Skeletal muscle satellite cell (primary cell): ENCODE measurements at regions not wholly inside any gene's neighbourhood (a gene's known extent, or its start where the extent isn't known, plus 50 kb on each side); places are given as distances from the start of the nearest gene placed in this dataset.

Experiments
- H3K27me3 ChIP-seq: 2 replicates; pipeline ENCODE4 v1.7.0; 2013; ENCODE audit warnings: low read length; ENCODE audit not compliant: control insufficient read depth, insufficient read depth
- H3K36me3 ChIP-seq: 2 replicates; pipeline ENCODE4 v1.7.0; 2013; ENCODE audit warnings: mild to moderate bottlenecking, control low read depth, low read length; ENCODE audit not compliant: insufficient read depth
- H3K4me1 ChIP-seq: 2 replicates; pipeline ENCODE4 v1.7.0; 2013; ENCODE audit warnings: low read length; ENCODE audit not compliant: control insufficient read depth, insufficient read depth
- H3K4me2 ChIP-seq: 2 replicates; pipeline ENCODE4 v1.7.0; 2013; ENCODE audit warnings: mild to moderate bottlenecking, low read length
- H3K4me3 ChIP-seq: 2 replicates; pipeline ENCODE4 v1.7.0; 2013; ENCODE audit warnings: low read length
- H3K9ac ChIP-seq: 2 replicates; pipeline ENCODE4 v1.7.0; 2013; ENCODE audit warnings: mild to moderate bottlenecking, low read depth, low read length, moderate library complexity
- H3K9me3 ChIP-seq: replicated peaks from 2 replicates; pipeline ENCODE4 v1.7.0; 2013; ENCODE audit warnings: mild to moderate bottlenecking, control low read depth, low read length

DNA sequence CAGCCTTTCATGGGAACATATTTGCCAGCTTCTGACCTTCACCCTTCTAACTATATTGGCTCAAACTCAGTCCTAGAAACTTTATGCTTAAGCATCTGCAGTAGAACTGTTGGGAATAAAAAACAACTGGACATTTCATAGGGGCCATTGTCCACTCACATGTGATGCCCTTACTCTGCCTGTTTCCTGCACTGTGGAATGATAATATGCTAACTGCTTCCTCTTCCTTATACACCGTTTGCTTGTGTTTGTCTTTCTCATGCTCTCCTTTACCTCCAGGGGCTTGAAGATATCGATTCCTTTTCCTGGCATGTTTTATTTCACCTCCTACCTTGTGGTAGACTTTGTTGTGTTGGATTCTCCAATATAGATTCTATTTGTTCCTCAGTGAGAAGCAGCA is 333.0 kb upstream of the DDI1 start:
- H3K9me3 ChIP-seq, result no peaks in the 10 kb centered on the region
- no peaks in the 10 kb centered on the region for H3K27me3 ChIP-seq
- no peak overlapping the region for H3K9ac ChIP-seq
- no peak overlapping the region for H3K4me2 ChIP-seq
- H3K4me1 ChIP-seq, result peaks cover 17% of the 10 kb centered on the region
- no peaks in the 10 kb centered on the region for H3K36me3 ChIP-seq
- no peak overlapping the region for H3K4me3 ChIP-seq

DNA sequence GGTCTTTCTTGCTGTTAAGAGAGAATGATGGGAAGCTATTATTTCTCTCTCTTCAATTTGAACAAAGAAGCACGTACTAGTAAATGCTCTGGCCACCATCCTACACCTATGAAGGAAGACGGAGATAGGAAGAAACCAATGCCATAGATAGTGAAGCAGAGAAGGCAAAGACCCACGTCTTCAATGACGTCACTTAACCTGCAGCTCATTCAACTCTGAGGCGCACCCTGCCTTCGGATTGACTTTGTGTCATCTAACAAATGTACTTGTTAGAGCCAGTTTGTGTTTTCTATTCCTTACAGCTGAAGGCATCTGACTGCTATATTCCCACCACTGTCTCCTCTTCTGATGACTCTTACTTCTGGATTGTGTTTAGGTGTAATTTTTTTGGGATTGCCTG is 332.5 kb upstream of the DDI1 start:
- Histone ChIP-seq H3K4me1 (peaks cover 17% of the 10 kb centered on the region), H3K4me3 (no peak overlapping the region), H3K36me3 (no peaks in the 10 kb centered on the region), H3K4me2 (no peak overlapping the region), H3K9me3 (no peaks in the 10 kb centered on the region), H3K9ac (no peak overlapping the region), H3K27me3 (no peaks in the 10 kb centered on the region)

DNA sequence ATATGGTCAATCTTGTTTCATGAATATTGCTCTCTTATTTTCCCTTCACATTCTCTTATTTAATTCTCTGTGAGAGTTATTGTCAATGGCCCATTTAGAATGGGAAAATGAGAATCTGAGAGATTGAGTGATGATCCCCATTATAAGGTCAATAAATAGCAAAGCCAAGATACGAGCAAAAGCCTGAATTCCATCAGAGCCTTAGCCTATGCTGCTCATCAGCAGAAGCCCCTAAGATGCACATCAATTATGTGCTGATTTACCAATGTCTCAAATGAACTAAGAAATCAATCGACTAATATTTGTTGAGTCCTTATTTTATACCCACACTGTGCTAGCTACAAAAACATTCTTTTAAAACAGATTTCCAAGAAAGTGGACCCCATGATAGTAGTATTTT is 330.8 kb upstream of the DDI1 start:
- H3K9ac ChIP-seq, result no peak overlapping the region
- H3K4me3 ChIP-seq, result no peak overlapping the region
- H3K4me2 ChIP-seq, result no peak overlapping the region
- peaks cover 9% of the 10 kb centered on the region for H3K4me1 ChIP-seq
- no peaks in the 10 kb centered on the region for H3K27me3 ChIP-seq
- H3K9me3 ChIP-seq, result no peaks in the 10 kb centered on the region
- no peaks in the 10 kb centered on the region for H3K36me3 ChIP-seq

DNA sequence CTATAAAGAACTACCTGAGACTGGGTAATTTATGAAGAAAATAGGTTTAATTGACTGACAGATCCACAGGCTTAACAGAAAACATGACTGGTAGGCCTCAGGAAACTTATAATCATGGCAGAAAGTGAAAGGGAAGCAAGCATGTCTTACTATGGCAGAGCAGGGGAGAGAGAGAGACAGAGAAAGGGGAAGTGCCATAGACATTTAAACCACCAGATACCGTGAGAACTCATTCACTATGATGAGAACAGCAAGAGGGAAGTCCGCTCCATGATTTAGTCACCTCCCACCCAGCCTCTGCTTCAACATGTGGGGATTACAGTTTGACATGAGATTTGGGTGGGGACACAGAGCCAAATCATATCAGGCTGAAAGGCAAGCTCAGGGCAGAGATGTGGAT is 327.1 kb upstream of the DDI1 start:
- no peaks in the 10 kb centered on the region for H3K27me3 ChIP-seq
- H3K36me3 ChIP-seq, result no peaks in the 10 kb centered on the region
- no peak overlapping the region for H3K4me3 ChIP-seq
- peaks cover 6% of the 10 kb centered on the region for H3K4me1 ChIP-seq
- H3K4me2 ChIP-seq, result no peak overlapping the region
- no peaks in the 10 kb centered on the region for H3K9me3 ChIP-seq
- H3K9ac ChIP-seq, result no peak overlapping the region

DNA sequence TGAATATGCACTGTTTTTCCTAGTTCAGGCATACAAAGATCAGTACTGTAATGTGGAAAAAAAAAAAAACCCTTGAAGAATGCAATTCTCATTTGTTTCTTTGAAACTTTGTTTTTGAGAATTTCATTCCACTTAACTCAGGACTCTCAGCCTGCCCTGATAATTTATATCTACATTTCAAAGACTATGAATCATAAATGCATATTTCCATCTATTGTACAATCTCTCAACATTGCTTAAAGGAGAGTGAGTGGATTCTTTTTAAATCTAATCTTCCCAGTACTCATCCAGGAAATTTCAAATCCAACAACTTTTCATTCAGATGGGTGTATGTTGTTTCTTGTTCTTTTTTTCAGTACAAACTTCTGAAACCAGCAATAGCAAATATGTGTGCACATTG is 322.2 kb upstream of the DDI1 start:
- Histone ChIP-seq H3K9me3 (no peaks in the 10 kb centered on the region), H3K4me3 (no peak overlapping the region), H3K4me2 (peak overlapping the region; percentile 36), H3K27me3 (no peaks in the 10 kb centered on the region), H3K4me1 (peaks cover 11% of the 10 kb centered on the region), H3K9ac (peak overlapping the region; percentile 6), H3K36me3 (no peaks in the 10 kb centered on the region)

DNA sequence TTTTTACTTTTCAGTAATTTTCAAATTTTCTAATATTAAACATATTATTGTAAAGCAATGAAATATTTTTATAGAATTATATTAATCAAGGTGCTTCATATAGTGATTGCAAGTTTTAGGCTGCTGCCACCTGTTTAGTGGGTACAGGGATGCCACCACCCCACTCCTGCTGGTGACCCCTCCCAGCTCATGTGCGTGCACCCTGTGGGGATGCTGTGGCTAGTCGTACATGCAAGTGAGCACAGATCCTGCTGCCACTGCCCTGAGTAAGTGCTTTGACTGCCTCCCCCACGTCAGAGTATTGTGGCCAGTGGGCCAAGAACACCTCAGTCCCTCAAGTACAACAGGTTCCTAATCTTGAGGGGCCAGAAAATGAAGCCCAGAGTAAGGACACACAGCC is 320.1 kb upstream of the DDI1 start:
- H3K4me3 ChIP-seq, result no peak overlapping the region
- no peaks in the 10 kb centered on the region for H3K9me3 ChIP-seq
- no peaks in the 10 kb centered on the region for H3K36me3 ChIP-seq
- no peak overlapping the region for H3K9ac ChIP-seq
- no peaks in the 10 kb centered on the region for H3K27me3 ChIP-seq
- H3K4me1 ChIP-seq, result peaks cover 11% of the 10 kb centered on the region
- H3K4me2 ChIP-seq, result no peak overlapping the region

DNA sequence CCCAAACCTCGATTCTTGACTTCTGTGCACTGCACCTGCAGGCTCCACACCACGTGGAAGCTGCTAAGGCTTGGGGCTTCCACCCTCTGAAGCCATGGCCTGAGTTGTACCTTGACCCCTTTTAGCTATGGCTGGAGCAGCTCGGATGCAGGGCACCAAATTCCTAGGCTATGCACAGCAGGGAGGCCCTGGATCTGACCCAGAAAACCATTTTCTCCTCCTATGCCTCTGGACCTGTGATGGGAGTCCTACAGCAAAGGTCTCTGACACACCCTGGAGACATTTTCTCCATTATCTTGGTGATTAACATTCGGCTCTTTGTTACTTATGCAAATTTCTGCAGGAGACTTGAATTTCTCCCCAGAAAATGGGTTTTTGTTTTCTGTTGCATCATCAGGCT is 309.2 kb upstream of the DDI1 start:
- no peak overlapping the region for H3K4me3 ChIP-seq
- no peaks in the 10 kb centered on the region for H3K36me3 ChIP-seq
- no peaks in the 10 kb centered on the region for H3K27me3 ChIP-seq
- no peak overlapping the region for H3K4me2 ChIP-seq
- H3K9ac ChIP-seq, result no peak overlapping the region
- no peaks in the 10 kb centered on the region for H3K9me3 ChIP-seq
- peaks cover 5% of the 10 kb centered on the region for H3K4me1 ChIP-seq

DNA sequence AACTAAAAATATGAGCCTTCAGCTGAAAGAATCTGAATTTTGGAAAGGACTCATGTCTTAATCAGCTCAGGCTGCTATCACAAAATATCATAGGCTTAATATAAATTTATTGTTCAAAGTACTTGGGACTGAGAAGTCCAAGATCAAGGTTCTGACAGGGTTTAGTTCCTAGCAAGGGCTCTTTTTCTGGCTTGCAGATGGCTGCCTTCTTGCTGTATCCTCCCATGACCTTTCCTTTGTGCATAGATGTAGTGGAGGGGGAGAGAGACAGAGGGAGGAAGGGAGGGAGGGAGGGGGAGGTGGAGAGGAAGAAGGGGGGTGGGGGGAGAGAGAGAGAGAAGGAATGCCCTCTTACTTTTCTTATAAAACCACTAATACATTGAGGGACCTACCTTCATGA is 306.8 kb upstream of the DDI1 start:
- Histone ChIP-seq H3K9me3 (no peaks in the 10 kb centered on the region), H3K4me1 (peaks cover 5% of the 10 kb centered on the region), H3K9ac (no peak overlapping the region), H3K4me3 (no peak overlapping the region), H3K4me2 (no peak overlapping the region), H3K36me3 (no peaks in the 10 kb centered on the region), H3K27me3 (no peaks in the 10 kb centered on the region)

DNA sequence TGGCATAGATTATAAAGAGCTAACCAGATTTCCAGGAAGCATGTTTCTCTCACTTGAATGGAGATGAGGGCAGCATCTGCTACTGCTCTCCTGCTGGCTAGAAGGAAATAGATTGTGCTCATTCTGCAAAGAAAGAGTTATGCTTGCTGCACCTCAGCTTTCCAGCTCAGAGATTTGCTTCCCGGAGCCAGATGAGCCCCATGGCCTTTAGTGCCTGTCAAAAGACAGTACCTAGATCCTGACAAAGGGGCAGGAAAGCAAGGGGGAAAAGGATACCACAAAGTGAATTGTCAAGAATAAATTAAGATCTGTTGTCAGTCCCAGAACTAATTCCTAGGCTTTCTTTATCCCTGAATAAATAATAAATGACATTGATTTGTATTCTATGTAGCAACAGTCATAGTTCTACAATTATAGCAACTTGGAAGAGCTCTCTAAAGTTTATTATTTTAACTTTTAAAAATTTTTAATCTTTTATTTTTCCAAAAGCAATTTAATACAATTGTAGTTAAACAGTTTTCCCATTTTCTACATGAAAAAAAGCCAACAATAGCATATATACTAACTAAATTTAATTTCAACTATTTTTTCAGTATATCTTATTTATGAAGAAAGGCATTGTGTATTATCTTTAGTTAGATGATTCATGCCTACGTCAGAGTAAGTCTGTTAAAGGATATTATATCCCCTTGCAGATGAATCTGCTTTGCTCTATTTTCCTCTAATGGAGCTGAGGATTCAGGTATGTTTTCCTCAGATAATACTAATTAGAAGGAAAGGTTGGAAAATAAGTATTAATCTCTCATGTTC is 306.1 kb upstream of the DDI1 start:
- Histone ChIP-seq H3K9ac (no peak overlapping the region), H3K9me3 (no peaks in the 10 kb centered on the region), H3K4me3 (no peak overlapping the region), H3K4me2 (no peak overlapping the region), H3K27me3 (no peaks in the 10 kb centered on the region), H3K36me3 (no peaks in the 10 kb centered on the region), H3K4me1 (peaks cover 5% of the 10 kb centered on the region)

DNA sequence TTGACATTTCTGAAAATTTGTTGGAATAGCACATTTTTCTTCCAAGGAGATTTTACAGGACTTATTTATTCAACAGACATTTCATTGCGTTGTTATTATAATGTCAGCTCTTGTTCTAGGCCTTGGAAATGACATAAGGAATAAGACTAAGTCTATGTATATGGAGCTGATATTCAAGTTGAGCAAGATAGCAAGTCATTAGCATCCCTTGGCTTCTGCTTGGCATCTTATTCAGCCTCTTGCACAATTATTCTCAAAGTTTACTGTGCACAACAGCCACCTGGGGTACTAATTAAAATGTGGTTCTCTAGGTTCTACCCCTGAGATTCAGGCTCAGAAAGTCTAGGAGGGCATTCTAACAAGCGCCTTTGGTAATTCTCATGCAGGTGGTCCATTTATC is 304.8 kb upstream of the DDI1 start:
- Histone ChIP-seq H3K9me3 (no peaks in the 10 kb centered on the region), H3K9ac (no peak overlapping the region), H3K36me3 (no peaks in the 10 kb centered on the region), H3K4me1 (peaks cover 5% of the 10 kb centered on the region), H3K4me2 (no peak overlapping the region), H3K27me3 (no peaks in the 10 kb centered on the region), H3K4me3 (no peak overlapping the region)

DNA sequence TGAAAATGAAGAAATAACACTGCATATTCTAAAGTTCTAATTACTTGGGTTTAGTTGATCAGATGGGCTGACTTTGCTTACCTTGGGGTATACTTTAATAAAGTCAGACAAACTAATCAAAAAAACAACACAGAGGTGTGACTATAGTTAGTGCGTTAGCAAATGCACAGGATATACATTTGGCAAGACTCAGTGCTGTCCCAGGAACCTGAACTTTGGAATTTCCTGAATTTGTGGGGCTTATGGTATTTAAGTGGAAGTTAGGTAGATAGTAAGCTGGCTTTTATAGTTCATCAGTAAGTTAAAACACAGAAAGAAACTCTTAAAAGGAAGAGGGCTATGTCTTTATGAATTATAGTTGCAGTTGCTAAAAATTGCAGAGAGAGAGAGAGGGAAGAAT is 302.6 kb upstream of the DDI1 start:
- H3K4me2 ChIP-seq, result no peak overlapping the region
- H3K4me1 ChIP-seq, result peaks cover 5% of the 10 kb centered on the region
- no peaks in the 10 kb centered on the region for H3K27me3 ChIP-seq
- H3K36me3 ChIP-seq, result no peaks in the 10 kb centered on the region
- no peak overlapping the region for H3K9ac ChIP-seq
- H3K9me3 ChIP-seq, result no peaks in the 10 kb centered on the region
- H3K4me3 ChIP-seq, result no peak overlapping the region

DNA sequence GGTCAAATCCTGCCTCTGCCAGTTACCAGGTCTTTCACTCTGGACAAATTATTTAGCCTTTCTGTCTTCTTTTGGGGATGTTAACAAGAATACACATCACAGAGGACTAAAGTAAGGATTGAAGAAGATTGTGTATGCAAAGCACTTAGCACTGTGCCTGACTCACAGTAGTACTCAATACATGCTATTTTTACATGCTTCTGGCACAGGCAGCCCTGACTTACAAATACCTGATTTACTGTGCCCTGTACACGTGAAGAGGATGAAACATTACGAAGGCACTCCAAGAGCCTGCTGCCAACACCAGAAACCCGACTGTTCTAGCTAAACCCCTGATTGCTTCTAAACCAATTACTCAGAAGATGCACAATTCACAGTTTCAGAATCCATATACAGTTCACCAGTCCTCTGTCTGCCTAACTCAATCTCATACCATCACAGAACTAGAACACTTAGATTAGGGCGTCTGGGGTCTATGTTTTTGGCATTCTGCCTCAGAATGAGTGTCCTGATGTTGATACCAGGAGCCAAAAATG is 300.9 kb upstream of the DDI1 start:
- no peaks in the 10 kb centered on the region for H3K27me3 ChIP-seq
- no peak overlapping the region for H3K4me3 ChIP-seq

More for the DNA sequence above, 300.9 kb upstream of the DDI1 start:
- Histone ChIP-seq H3K36me3 (no peaks in the 10 kb centered on the region), H3K9me3 (no peaks in the 10 kb centered on the region), H3K9ac (no peak overlapping the region), H3K4me1 (peaks cover 5% of the 10 kb centered on the region), H3K4me2 (no peak overlapping the region)
